GM12891 (cell line): ENCODE measurements at regions not wholly inside any gene's neighbourhood (a gene's known extent, or its start where the extent isn't known, plus 50 kb on each side); places are given as distances from the start of the nearest gene placed in this dataset.

Source experiments
- PAX5 ChIP-seq: IDR thresholded peaks from 2 replicates; pipeline ENCODE4 v1.6.1; 2011; ENCODE audit warnings: low read length, moderate library complexity, mild to moderate bottlenecking; ENCODE audit not compliant: insufficient read depth, severe bottlenecking
- POLR2A ChIP-seq: IDR thresholded peaks from 2 replicates; pipeline ENCODE4 v1.6.1; 2011; ENCODE audit warnings: low read depth, low read length, control low read depth
- POLR2AphosphoS5 ChIP-seq: IDR thresholded peaks from 2 replicates; pipeline ENCODE4 v1.6.1; 2011; ENCODE audit warnings: low read depth, low read length, control low read depth
- TAF1 ChIP-seq: IDR thresholded peaks from 2 replicates; pipeline ENCODE4 v1.6.1; 2011; ENCODE audit warnings: low read depth, low read length, control low read depth

- TF ChIP-seq POLR2A (no peak), TAF1 (no peak), POLR2AphosphoS5 (no peak), PAX5 (no peak)
Measured at GRCh38 chr2:190811811-190812210, 68.8 kb upstream of the GLS start.
